GM21723 (cell line): ENCODE measurements at regions not wholly inside any gene's neighbourhood (a gene's known extent, or its start where the extent isn't known, plus 50 kb on each side); places are given as distances from the start of the nearest gene placed in this dataset.

Source experiments
- ATAC-seq: cut with Tn5 transposase; IDR thresholded peaks from one replicate; pipeline ENCODE4 v1.9.1; 2021; ENCODE audit warnings: mild to moderate bottlenecking, moderate library complexity; ENCODE audit not compliant: unreplicated experiment

DNA sequence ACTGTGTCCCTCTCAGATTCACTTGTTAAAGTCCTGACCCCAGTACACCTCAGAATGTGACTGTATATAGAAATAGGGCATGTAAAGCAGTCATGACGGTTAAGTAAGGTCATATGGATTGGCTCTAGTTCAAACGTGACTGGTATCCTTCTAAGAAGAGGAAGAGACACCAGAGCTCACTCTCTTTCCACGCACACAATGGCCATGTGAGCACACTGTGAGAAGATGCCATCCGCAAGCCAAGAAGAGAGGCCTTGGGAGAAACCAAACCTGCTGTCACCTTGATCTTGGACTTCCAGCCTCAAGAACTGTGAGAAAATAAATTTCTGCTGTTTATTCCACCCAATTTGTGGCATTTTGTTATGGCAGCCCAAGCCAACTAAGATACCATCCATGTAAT, 56.8 kb upstream of the IRF2BP2 start:
- ATAC-seq, result no peak

DNA sequence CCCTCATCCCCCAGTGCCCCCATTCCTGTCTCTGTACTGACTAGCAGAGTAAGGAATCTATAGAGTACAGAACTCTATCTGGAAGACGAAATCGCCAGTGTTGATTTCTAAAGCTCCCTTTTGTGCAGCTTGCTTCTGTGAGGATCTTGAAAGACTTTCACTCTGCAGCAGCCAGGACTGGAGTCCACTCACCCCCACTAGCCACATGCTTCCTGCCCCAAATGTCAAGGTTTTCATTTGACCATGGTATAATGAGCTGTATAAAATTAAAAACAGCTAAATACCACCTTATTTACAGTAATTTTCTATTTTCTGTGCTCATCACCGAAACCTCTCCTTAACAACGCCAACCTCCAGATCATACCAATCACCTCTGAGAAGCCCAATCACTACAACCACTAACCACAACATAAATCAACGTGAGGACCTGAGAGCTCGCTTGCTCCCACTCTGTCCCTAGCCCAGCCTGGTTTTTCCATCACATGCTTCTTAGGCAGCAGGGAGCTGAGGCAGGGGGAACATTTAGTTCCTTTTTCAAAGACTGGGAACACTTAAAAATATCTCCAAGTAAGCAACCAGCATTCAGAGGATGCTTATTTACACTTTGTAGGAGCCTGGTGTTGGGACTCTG, 56.1 kb upstream of the IRF2BP2 start:
- no peak for ATAC-seq

DNA sequence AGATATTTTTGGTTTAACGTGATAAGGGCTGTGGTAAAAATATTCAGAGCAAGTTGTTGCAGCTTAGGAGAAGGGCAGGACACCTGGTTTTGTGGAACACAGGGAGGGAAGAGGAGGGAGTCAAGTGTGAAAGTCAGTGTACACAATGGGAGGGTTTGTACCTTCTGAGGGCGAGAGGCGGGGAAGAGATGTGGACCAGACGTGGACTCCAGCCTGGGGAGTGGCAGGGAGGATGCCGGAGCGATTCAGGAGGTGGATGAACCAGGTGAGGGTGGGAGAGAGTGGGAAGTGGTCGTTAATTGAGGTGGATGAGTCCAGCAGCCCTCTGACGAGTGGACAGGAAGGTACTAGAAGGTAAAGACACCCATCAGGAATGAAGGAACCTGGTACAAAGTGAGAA, 52.2 kb upstream of the IRF2BP2 start:
- ATAC-seq, result no peak

DNA sequence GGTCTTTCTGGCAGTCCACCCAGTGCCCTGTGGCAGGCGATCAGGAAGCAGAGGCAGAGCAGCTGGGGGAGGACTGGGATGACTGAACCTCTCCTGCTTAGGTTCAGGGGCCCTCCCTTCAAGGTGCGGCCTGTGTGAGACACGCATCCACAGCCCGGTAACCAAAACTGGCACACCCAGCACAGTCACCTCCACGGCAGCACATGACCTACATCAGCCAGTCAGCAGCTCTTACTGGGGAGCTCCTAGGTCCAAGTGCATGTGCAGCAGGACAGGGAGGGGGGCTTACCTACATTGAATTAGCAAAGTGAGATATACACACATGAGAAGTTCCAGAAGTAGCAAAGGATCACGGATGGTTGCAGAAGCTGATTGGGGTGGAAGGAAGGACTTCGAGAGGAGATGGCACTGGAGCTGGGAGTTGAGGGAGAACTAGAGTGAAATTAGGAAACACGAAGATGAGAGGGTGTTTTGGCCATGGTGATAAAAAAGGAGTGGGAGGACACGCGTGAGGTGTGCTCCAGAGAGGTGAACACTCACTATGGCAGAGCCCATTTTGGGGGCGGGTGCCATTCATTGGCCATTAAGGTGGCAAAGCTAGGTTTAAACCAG, 51.4 kb upstream of the IRF2BP2 start:
- ATAC-seq, result no peak

DNA sequence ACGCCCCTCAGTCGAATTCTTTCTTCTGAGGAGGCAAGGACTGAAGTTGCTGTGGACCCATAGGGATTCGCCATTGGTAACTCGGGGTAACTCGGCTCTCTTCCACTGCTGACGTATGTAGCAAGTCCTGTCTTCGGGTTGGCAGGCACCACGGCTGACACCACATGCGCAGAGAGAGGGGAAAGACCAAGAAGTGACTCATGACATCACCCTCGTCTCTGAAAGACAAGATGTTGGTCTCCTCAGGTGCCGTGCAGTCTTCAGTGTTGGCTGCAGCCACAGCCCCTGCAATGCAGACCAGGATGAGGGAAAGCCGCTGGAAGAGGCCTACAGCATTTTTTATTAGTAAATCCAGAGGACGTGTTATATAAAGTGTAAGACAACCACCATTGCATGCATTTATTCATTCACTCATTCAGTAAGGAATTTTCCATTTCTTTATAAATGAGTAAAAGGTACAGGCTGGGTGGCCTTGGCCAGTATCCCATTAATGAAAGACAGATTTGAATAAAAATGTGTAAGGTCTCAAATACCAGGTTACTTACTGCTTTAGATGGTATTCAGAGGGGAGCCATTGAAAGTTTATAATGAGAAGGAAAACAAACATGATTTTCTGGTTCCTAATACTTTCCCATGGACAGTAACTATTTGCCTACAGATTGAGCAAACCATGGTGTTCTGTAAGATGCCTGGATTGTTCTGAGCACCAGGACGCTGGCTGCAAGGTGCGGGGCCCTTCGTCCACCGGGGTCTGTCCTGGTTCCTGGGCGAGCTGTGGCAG, 50.7 kb upstream of the IRF2BP2 start:
- ATAC-seq, result no peak
